K562 (cell line): ENCODE measurements at regions not wholly inside any gene's neighbourhood (a gene's known extent, or its start where the extent isn't known, plus 50 kb on each side); places are given as distances from the start of the nearest gene placed in this dataset.

Experiments used
- ATAC-seq: fragments of 200-7000 bp; cut with Tn5 transposase; 3 replicates; pipeline ENCODE4 v1.9.1; 2020; ENCODE audit warnings: moderate library complexity
- BruUV-seq: library from RNA; stranded (reverse); fragments of 400-500 nt; replicated peaks from 2 replicates; lab custom pipeline; 2021; lab: Mats Ljungman, UMichigan
- CTCF ChIA-PET: fragments of 300-600 bp; formaldehyde crosslinking; extraction: SDS; loops from one replicate; lab custom pipeline; 2021; ENCODE audit warnings: low intra/inter-chr PET ratio; lab: Yijun Ruan, JAX
- POLR2A ChIA-PET: fragments of 300-600, 350-650 bp; sonication (Branson Sonifier 250); formaldehyde crosslinking; extraction: SDS; loops from one replicate; lab custom pipeline; 2021; ENCODE audit warnings: antibody characterized with exemption, inconsistent platforms; lab: Yijun Ruan, JAX
- DNase-seq, 4 experiments: peaks; one replicate each; pipeline versions ENCODE4 v3.0.0 to v3.0.0-alpha.2; 2011 to 2018; ENCODE audit warnings: low spot score in 3 of 4, mixed read lengths in 3 of 4; ENCODE audit errors: extremely low read depth in 1 of 4
- FAIRE-seq: peaks from 2 replicates; lab custom pipeline; 2011; peaks lifted over from hg19 to GRCh38; lab: Jason Lieb, UNC
- H2AFZ ChIP-seq: 2 replicates; pipeline ENCODE4 v1.6.0; 2011; ENCODE audit warnings: low read depth, low read length, control low read depth, inconsistent platforms
- H3K27ac ChIP-seq: fragments of 200-600 bp; 3 replicates; pipeline ENCODE4 v1.8.0; 2011; ENCODE audit warnings: low read depth, mild to moderate bottlenecking, control low read depth, inconsistent platforms, low read length, moderate library complexity, mixed read lengths; ENCODE audit errors: extremely low read depth
- H3K27me3 ChIP-seq, 2 experiments: fragments of 300-600 bp in 1 of 2; 2 replicates in 1 of 2; 3 replicates in 1 of 2; pipeline versions ENCODE4 v1.6.0 to v1.8.0; 2011; ENCODE audit warnings: inconsistent platforms in 2 of 2, low read length in 2 of 2, mild to moderate bottlenecking in 1 of 2, mixed read lengths in 1 of 2, moderate library complexity in 1 of 2; ENCODE audit not compliant: control insufficient read depth in 2 of 2, insufficient read depth in 2 of 2
- H3K36me3 ChIP-seq: fragments of 300-600 bp; 3 replicates; pipeline ENCODE4 v1.8.0; 2011; ENCODE audit warnings: mild to moderate bottlenecking, low read length, inconsistent platforms; ENCODE audit not compliant: control insufficient read depth, insufficient read depth
- H3K4me1 ChIP-seq, 2 experiments: fragments of 200-600 bp in 1 of 2; replicated peaks in 1 of 2; 2 replicates in 1 of 2; 3 replicates in 1 of 2; pipeline versions ENCODE4 v1.5.1 to v1.8.0; 2011; ENCODE audit warnings: inconsistent platforms in 2 of 2, low read length in 2 of 2, mild to moderate bottlenecking in 1 of 2, mixed read lengths in 1 of 2, moderate library complexity in 1 of 2; ENCODE audit not compliant: control insufficient read depth in 2 of 2, insufficient read depth in 2 of 2
- H3K4me2 ChIP-seq: 2 replicates; pipeline ENCODE4 v1.6.1; 2011; ENCODE audit warnings: low read length, control low read depth, inconsistent platforms, mixed read lengths; ENCODE audit not compliant: insufficient read depth
- H3K4me3 ChIP-seq: fragments of 200-600 bp; sonication (generic), shearing (Covaris generic); 2 replicates; pipeline ENCODE4 v1.5.1; 2016; ENCODE audit warnings: control low read depth, inconsistent platforms
- H3K79me2 ChIP-seq: fragments of 200-600 bp; 3 replicates; pipeline ENCODE4 v1.8.0; 2011; ENCODE audit warnings: low read length, inconsistent platforms; ENCODE audit not compliant: control insufficient read depth, insufficient read depth
- H3K9ac ChIP-seq, 2 experiments: 2 replicates each; pipeline versions ENCODE4 v1.6.0 to v1.6.1; 2011; ENCODE audit warnings: low read depth in 2 of 2, low read length in 2 of 2, control low read depth in 1 of 2, inconsistent platforms in 1 of 2, mild to moderate bottlenecking in 1 of 2, mixed read lengths in 1 of 2; ENCODE audit not compliant: insufficient read depth in 1 of 2
- H3K9me1 ChIP-seq: one replicate; pipeline ENCODE4 v1.6.0; 2011; ENCODE audit warnings: inconsistent platforms, mild to moderate bottlenecking, low read length, moderate library complexity; ENCODE audit not compliant: control insufficient read depth, insufficient read depth
- H3K9me3 ChIP-seq: replicated peaks from 2 replicates; pipeline ENCODE4 v1.5.1; 2011; ENCODE audit warnings: low read depth, low read length, inconsistent platforms; ENCODE audit not compliant: control insufficient read depth, insufficient read depth
- H4K20me1 ChIP-seq: replicated peaks from 2 replicates; pipeline ENCODE4 v1.6.1; 2011; ENCODE audit warnings: low read length, inconsistent platforms, mixed read lengths; ENCODE audit not compliant: control insufficient read depth, insufficient read depth
- ASH1L ChIP-seq: fragments of 450-650 bp; IDR thresholded peaks from 2 replicates; pipeline ENCODE4 v1.6.1; 2018; ENCODE audit warnings: borderline replicate concordance, mild to moderate bottlenecking, low read depth; ENCODE audit not compliant: partially characterized antibody
- CCNT2 ChIP-seq: IDR thresholded peaks from 2 replicates; pipeline ENCODE4 v1.6.1; 2011; ENCODE audit warnings: borderline replicate concordance, low read depth, mild to moderate bottlenecking, moderate library complexity, mixed read lengths, low read length; ENCODE audit not compliant: insufficient read length; ENCODE audit errors: extremely low read depth
- LARP7 ChIP-seq: fragments of 450-650 bp; IDR thresholded peaks from 2 replicates; pipeline ENCODE4 v1.6.1; 2016
- MYBL2 ChIP-seq, 2 experiments: fragments of 450-650 bp in 1 of 2; sonication (generic) in 1 of 2; formaldehyde crosslinking in 1 of 2; IDR thresholded peaks; 2 replicates each; pipeline versions ENCODE4 v1.6.1 to v1.8.1; 2017 to 2022; ENCODE audit warnings: borderline replicate concordance in 1 of 2, inconsistent platforms in 1 of 2, low read depth in 1 of 2, mild to moderate bottlenecking in 1 of 2, missing genetic modification reagents in 1 of 2, moderate library complexity in 1 of 2
- PHTF2 ChIP-seq: fragments of 250-450 bp; sonication (Bioruptor Pico); IDR thresholded peaks from 2 replicates; pipeline ENCODE4 v1.5.0; 2021; ENCODE audit warnings: mild to moderate bottlenecking
- SPI1 ChIP-seq: IDR thresholded peaks from 2 replicates; pipeline ENCODE4 v1.6.1; 2011; ENCODE audit warnings: low read depth, low read length, control low read depth, borderline replicate concordance
- TCF7L2 ChIP-seq: fragments of 150-350 bp; IDR thresholded peaks from 2 replicates; pipeline ENCODE4 v1.6.1; 2016; ENCODE audit warnings: low read depth, mild to moderate bottlenecking, low read length, moderate library complexity
- ZKSCAN3 ChIP-seq: fragments of 250-450 bp; sonication (Bioruptor Pico); IDR thresholded peaks from 2 replicates; pipeline ENCODE4 v1.4.0; 2020
- ZNF146 ChIP-seq: IDR thresholded peaks from one replicate; pipeline ENCODE4 v1.6.1; 2018; ENCODE audit warnings: missing compliant biosample characterization; ENCODE audit not compliant: unreplicated experiment
- ZNF354B ChIP-seq: fragments of 250-450 bp; sonication (Bioruptor Pico); IDR thresholded peaks from 2 replicates; pipeline ENCODE4 v1.4.0; 2020
- ZNF75A ChIP-seq: fragments of 450-650 bp; formaldehyde crosslinking; IDR thresholded peaks from 2 replicates; pipeline ENCODE4 v1.4.0; 2020; ENCODE audit warnings: mild to moderate bottlenecking
- WGBS: fragments of 100-300 bp; shearing (Covaris generic); methylation state at CpG from one replicate; pipeline ENCODE4 v1.1.6; 2016; ENCODE audit warnings: low coverage, mixed read lengths; ENCODE audit not compliant: insufficient coverage; ENCODE audit errors: missing lambda C conversion rate; 5-methylcytosine and 5-hydroxymethylcytosine counted together
- in situ Hi-C: fragments of 300-500 bp; cut with MboI; formaldehyde crosslinking; loops from 4 replicates; pipeline ENCODE4 v1.15.0; 2018; ENCODE audit warnings: inconsistent platforms, mixed read lengths
- intact Hi-C: fragments of 100-400 bp; cut with micrococcal nuclease; formaldehyde crosslinking; loops from 2 replicates; pipeline ENCODE4 v1.14.2; 2022
- TF ChIP-seq, protein P1 (sequence below): sonication (generic); formaldehyde crosslinking; IDR thresholded peaks from 2 replicates; pipeline ENCODE4 v1.8.1; 2023; ENCODE audit warnings: mild to moderate bottlenecking, missing genetic modification reagents, moderate library complexity
- TF ChIP-seq, protein P2 (sequence below): sonication (generic); formaldehyde crosslinking; IDR thresholded peaks from 2 replicates; pipeline ENCODE4 v1.9.0; 2022; ENCODE audit warnings: mild to moderate bottlenecking, missing genetic modification reagents
- TF ChIP-seq, protein P3 (sequence below): IDR thresholded peaks from 3 replicates; pipeline ENCODE4 v1.6.1; 2011; ENCODE audit warnings: borderline replicate concordance, mild to moderate bottlenecking, moderate library complexity; ENCODE audit not compliant: insufficient read length; ENCODE audit errors: extremely low read depth
- TF ChIP-seq, protein P4 (sequence below): IDR thresholded peaks from 2 replicates; pipeline ENCODE4 v1.6.1; 2012; ENCODE audit warnings: low read depth, low read length, improper control_type of control experiment, borderline replicate concordance

DNA sequence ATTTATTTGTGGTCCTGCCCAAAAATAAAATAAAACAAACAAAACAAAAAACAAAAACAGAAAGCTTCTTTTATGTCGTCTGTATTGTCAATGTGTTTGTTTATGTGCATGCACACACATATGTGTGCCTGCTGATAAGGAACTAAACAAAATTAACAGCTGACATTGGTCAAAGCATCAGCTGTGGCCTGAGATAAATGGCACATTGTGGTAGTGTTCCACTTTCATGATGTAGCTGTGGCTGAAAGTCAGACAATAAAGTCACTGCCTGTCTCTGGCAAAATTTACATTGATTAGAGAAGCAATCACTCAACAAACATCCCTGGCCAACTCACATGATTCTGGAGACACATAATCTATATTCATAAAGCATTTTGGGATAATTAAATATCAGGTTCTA is 203.4 kb upstream of the PIK3C3 start:
- in situ Hi-C loops, result no loop called here
- intact Hi-C loops, result no loop called here
- ChIA-PET CTCF (no interaction called here), POLR2A (no interaction called here)
- Histone ChIP-seq H2AFZ (no peak overlapping the region), H3K9me1 (no peaks in the 10 kb centered on the region), H3K9me3 (no peaks in the 10 kb centered on the region), H3K79me2 (no peaks in the 10 kb centered on the region), H3K36me3 (no peaks in the 10 kb centered on the region), H3K4me2 (no peak overlapping the region), H3K9ac (no peak overlapping the region), H3K4me1 (no peaks in the 10 kb centered on the region), H3K27ac (no peak overlapping the region), H3K27me3 (no peaks in the 10 kb centered on the region), H3K4me3 (no peak overlapping the region), H4K20me1 (no peaks in the 10 kb centered on the region)
- DNase-seq (no peak), FAIRE-seq (no peak), ATAC-seq (no peak)
- no TSS peak for BruUV-seq
- TF ChIP-seq LARP7 (no peak), PHTF2 (CRISPR knock-in tag) (no peak), ZNF354B (CRISPR knock-in tag) (no peak), ZKSCAN3 (CRISPR knock-in tag) (no peak), CCNT2 (no peak), SPI1 (no peak), TCF7L2 (no peak), ZNF146 (CRISPR knock-in tag) (no peak), ZNF75A (no peak), ASH1L (no peak), MYBL2 (IDR thresholded peaks at IDR 0.05; ENCODE audit: low read depth) (no peak), MYBL2 (CRISPR knock-in tag; IDR thresholded peaks at IDR 0.05; ENCODE audit: borderline replicate concordance) (no peak)
- TF ChIP-seq, protein P1, sequence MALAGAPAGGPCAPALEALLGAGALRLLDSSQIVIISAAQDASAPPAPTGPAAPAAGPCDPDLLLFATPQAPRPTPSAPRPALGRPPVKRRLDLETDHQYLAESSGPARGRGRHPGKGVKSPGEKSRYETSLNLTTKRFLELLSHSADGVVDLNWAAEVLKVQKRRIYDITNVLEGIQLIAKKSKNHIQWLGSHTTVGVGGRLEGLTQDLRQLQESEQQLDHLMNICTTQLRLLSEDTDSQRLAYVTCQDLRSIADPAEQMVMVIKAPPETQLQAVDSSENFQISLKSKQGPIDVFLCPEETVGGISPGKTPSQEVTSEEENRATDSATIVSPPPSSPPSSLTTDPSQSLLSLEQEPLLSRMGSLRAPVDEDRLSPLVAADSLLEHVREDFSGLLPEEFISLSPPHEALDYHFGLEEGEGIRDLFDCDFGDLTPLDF (CRISPR knock-in tag), result no peak
- TF ChIP-seq, protein P2, sequence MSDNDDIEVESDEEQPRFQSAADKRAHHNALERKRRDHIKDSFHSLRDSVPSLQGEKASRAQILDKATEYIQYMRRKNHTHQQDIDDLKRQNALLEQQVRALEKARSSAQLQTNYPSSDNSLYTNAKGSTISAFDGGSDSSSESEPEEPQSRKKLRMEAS (CRISPR knock-in tag), result no peak
- TF ChIP-seq, protein P3, sequence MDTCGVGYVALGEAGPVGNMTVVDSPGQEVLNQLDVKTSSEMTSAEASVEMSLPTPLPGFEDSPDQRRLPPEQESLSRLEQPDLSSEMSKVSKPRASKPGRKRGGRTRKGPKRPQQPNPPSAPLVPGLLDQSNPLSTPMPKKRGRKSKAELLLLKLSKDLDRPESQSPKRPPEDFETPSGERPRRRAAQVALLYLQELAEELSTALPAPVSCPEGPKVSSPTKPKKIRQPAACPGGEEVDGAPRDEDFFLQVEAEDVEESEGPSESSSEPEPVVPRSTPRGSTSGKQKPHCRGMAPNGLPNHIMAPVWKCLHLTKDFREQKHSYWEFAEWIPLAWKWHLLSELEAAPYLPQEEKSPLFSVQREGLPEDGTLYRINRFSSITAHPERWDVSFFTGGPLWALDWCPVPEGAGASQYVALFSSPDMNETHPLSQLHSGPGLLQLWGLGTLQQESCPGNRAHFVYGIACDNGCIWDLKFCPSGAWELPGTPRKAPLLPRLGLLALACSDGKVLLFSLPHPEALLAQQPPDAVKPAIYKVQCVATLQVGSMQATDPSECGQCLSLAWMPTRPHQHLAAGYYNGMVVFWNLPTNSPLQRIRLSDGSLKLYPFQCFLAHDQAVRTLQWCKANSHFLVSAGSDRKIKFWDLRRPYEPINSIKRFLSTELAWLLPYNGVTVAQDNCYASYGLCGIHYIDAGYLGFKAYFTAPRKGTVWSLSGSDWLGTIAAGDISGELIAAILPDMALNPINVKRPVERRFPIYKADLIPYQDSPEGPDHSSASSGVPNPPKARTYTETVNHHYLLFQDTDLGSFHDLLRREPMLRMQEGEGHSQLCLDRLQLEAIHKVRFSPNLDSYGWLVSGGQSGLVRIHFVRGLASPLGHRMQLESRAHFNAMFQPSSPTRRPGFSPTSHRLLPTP, result no peak
- TF ChIP-seq, protein P4, sequence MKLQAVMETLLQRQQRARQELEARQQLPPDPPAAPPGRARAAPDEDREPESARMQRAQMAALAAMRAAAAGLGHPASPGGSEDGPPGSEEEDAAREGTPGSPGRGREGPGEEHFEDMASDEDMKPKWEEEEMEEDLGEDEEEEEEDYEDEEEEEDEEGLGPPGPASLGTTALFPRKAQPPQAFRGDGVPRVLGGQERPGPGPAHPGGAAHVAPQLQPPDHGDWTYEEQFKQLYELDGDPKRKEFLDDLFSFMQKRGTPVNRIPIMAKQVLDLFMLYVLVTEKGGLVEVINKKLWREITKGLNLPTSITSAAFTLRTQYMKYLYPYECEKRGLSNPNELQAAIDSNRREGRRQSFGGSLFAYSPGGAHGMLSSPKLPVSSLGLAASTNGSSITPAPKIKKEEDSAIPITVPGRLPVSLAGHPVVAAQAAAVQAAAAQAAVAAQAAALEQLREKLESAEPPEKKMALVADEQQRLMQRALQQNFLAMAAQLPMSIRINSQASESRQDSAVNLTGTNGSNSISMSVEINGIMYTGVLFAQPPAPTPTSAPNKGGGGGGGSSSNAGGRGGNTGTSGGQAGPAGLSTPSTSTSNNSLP, result no peak
- 0% methylated on average over 1 of the region's 1 CpG for WGBS
